IMR-90 (cell line): ENCODE measurements at regions not wholly inside any gene's neighbourhood (a gene's known extent, or its start where the extent isn't known, plus 50 kb on each side); places are given as distances from the start of the nearest gene placed in this dataset.

Source experiments
- ATAC-seq: fragments of 200-7000 bp; cut with Tn5 transposase; 2 replicates; pipeline ENCODE4 v1.9.1; 2020; ENCODE audit warnings: low read depth, mild to moderate bottlenecking, moderate library complexity
- BruUV-seq: library from RNA; stranded (reverse); fragments of 400-500 nt; replicated peaks from 2 replicates; lab custom pipeline; 2021; lab: Mats Ljungman, UMichigan
- CTCF ChIA-PET: fragments of 300-600 bp; formaldehyde crosslinking; extraction: SDS; loops from one replicate; lab custom pipeline; 2021; ENCODE audit warnings: antibody characterized with exemption; lab: Yijun Ruan, JAX
- POLR2A ChIA-PET: fragments of 300-600 bp; sonication (Branson Sonifier 250); formaldehyde crosslinking; loops from one replicate; lab custom pipeline; 2022; ENCODE audit warnings: antibody characterized with exemption; ENCODE audit not compliant: unreplicated experiment; lab: Charles Lee
- DNase-seq: peaks from one replicate; pipeline ENCODE4 v3.0.0; 2013
- H2AFZ ChIP-seq: replicated peaks from 2 replicates; pipeline ENCODE3; 2013; ENCODE audit warnings: low read length, mild to moderate bottlenecking; ENCODE audit not compliant: poor library complexity
- H2AK5ac ChIP-seq: 2 replicates; pipeline ENCODE4 v1.6.1; 2013; ENCODE audit warnings: low read depth, low read length, inconsistent platforms
- H2AK9ac ChIP-seq: replicated peaks from 2 replicates; pipeline ENCODE3; 2013; ENCODE audit warnings: mild to moderate bottlenecking, low read depth, low read length, moderate library complexity; ENCODE audit not compliant: poor library complexity
- H2BK120ac ChIP-seq: 2 replicates; pipeline ENCODE4 v1.6.1; 2013; ENCODE audit warnings: low read depth, low read length, inconsistent platforms
- H2BK15ac ChIP-seq: 3 replicates; pipeline ENCODE4 v1.6.1; 2013; ENCODE audit warnings: low read depth, low read length, inconsistent platforms
- H2BK20ac ChIP-seq: 2 replicates; pipeline ENCODE4 v1.6.1; 2013; ENCODE audit warnings: low read depth, mild to moderate bottlenecking, inconsistent platforms, low read length, moderate library complexity
- H2BK5ac ChIP-seq: 2 replicates; pipeline ENCODE4 v1.6.1; 2013; ENCODE audit warnings: mild to moderate bottlenecking, low read depth, low read length, inconsistent platforms; ENCODE audit not compliant: poor library complexity, severe bottlenecking
- H3K14ac ChIP-seq: replicated peaks from 2 replicates; pipeline ENCODE4 v1.6.1; 2013; ENCODE audit warnings: low read depth, low read length, inconsistent platforms
- H3K18ac ChIP-seq: 2 replicates; pipeline ENCODE4 v1.6.1; 2013; ENCODE audit warnings: low read depth, low read length, control low read depth
- H3K23ac ChIP-seq: 2 replicates; pipeline ENCODE4 v1.6.1; 2013; ENCODE audit warnings: low read depth, low read length, inconsistent platforms
- H3K27ac ChIP-seq: 2 replicates; pipeline ENCODE4 v1.5.1; 2013; ENCODE audit warnings: mild to moderate bottlenecking, control low read depth, low read length; ENCODE audit not compliant: insufficient read depth
- H3K27me3 ChIP-seq: 2 replicates; pipeline ENCODE4 v1.6.1; 2013; ENCODE audit warnings: low read length; ENCODE audit not compliant: control insufficient read depth, insufficient read depth
- H3K36me3 ChIP-seq: 2 replicates; pipeline ENCODE4 v1.6.1; 2013; ENCODE audit warnings: low read length, mixed read lengths; ENCODE audit not compliant: control insufficient read depth, insufficient read depth
- H3K4ac ChIP-seq: 2 replicates; pipeline ENCODE4 v1.6.1; 2013; ENCODE audit warnings: low read depth, low read length, inconsistent platforms
- H3K4me1 ChIP-seq: 2 replicates; pipeline ENCODE4 v1.6.1; 2013; ENCODE audit warnings: low read length, mixed read lengths; ENCODE audit not compliant: control insufficient read depth, insufficient read depth
- H3K4me2 ChIP-seq: 2 replicates; pipeline ENCODE4 v1.6.1; 2013; ENCODE audit warnings: low read depth, mild to moderate bottlenecking, control low read depth, low read length, moderate library complexity
- H3K4me3 ChIP-seq: 2 replicates; pipeline ENCODE4 v1.5.1; 2013; ENCODE audit warnings: low read depth, mild to moderate bottlenecking, control low read depth, low read length, moderate library complexity; ENCODE audit not compliant: insufficient read depth
- H3K56ac ChIP-seq: 2 replicates; pipeline ENCODE4 v1.6.1; 2013; ENCODE audit warnings: low read length, inconsistent platforms; ENCODE audit not compliant: insufficient read depth; ENCODE audit errors: extremely low read depth
- H3K79me1 ChIP-seq, 2 experiments: 2 replicates each; pipeline ENCODE4 v1.6.1; 2013; ENCODE audit warnings: low read length in 2 of 2, inconsistent platforms in 1 of 2, low read depth in 1 of 2
- H3K9ac ChIP-seq: 2 replicates; pipeline ENCODE4 v1.6.1; 2013; ENCODE audit warnings: low read depth, low read length, control low read depth
- H3K9me1 ChIP-seq: 2 replicates; pipeline ENCODE4 v1.6.1; 2013; ENCODE audit warnings: low read length, inconsistent platforms; ENCODE audit not compliant: insufficient read depth
- H3K9me3 ChIP-seq: 2 replicates; pipeline ENCODE4 v1.6.1; 2013; ENCODE audit warnings: low read length; ENCODE audit not compliant: control insufficient read depth, insufficient read depth
- H4K20me1 ChIP-seq: 2 replicates; pipeline ENCODE4 v1.6.1; 2013; ENCODE audit warnings: low read length, inconsistent platforms; ENCODE audit not compliant: insufficient read depth
- H4K5ac ChIP-seq: 2 replicates; pipeline ENCODE4 v1.6.1; 2013; ENCODE audit warnings: mild to moderate bottlenecking, low read depth, low read length, control low read depth
- H4K8ac ChIP-seq, 2 experiments: 2 replicates each; pipeline ENCODE4 v1.6.1; 2013; ENCODE audit warnings: low read depth in 2 of 2, low read length in 2 of 2, control low read depth in 1 of 2, inconsistent platforms in 1 of 2
- H4K91ac ChIP-seq: 2 replicates; pipeline ENCODE4 v1.6.1; 2013; ENCODE audit warnings: low read depth, low read length, inconsistent platforms; ENCODE audit not compliant: insufficient read depth
- BHLHE40 ChIP-seq: fragments of 150-350 bp; IDR thresholded peaks from 2 replicates; pipeline ENCODE4 v1.6.1; 2016; ENCODE audit warnings: mild to moderate bottlenecking, low read depth, low read length
- CEBPB ChIP-seq: IDR thresholded peaks from 2 replicates; pipeline ENCODE4 v1.6.1; 2012; ENCODE audit warnings: low read depth, low read length, improper control_type of control experiment
- CHD1 ChIP-seq: IDR thresholded peaks from 2 replicates; pipeline ENCODE4 v1.6.1; 2012; ENCODE audit warnings: low read depth, low read length, improper control_type of control experiment
- MAFK ChIP-seq: IDR thresholded peaks from 2 replicates; pipeline ENCODE4 v1.6.1; 2012; ENCODE audit warnings: low read depth, low read length, improper control_type of control experiment
- MAZ ChIP-seq: IDR thresholded peaks from 2 replicates; pipeline ENCODE4 v1.6.1; 2012; ENCODE audit warnings: low read depth, mild to moderate bottlenecking, low read length, improper control_type of control experiment, moderate library complexity, borderline replicate concordance
- MXI1 ChIP-seq: IDR thresholded peaks from 2 replicates; pipeline ENCODE4 v1.6.1; 2012; ENCODE audit warnings: low read depth, mild to moderate bottlenecking, low read length, moderate library complexity, borderline replicate concordance
- NFE2L2 ChIP-seq: fragments of 150-350 bp; IDR thresholded peaks from 2 replicates; pipeline ENCODE4 v1.6.1; 2016; ENCODE audit warnings: low read depth, mild to moderate bottlenecking, low read length
- RAD21 ChIP-seq: IDR thresholded peaks from 2 replicates; pipeline ENCODE4 v1.6.1; 2012; ENCODE audit warnings: low read length, improper control_type of control experiment
- RCOR1 ChIP-seq: IDR thresholded peaks from 2 replicates; pipeline ENCODE4 v1.6.1; 2012; ENCODE audit warnings: mild to moderate bottlenecking, low read length, improper control_type of control experiment; ENCODE audit not compliant: insufficient replicate concordance
- RFX5 ChIP-seq: IDR thresholded peaks from 2 replicates; pipeline ENCODE4 v1.8.0; 2012; ENCODE audit warnings: low read depth, mild to moderate bottlenecking, low read length, moderate library complexity
- SMC3 ChIP-seq: fragments of 150-350 bp; IDR thresholded peaks from 2 replicates; pipeline ENCODE4 v1.6.1; 2016; ENCODE audit warnings: low read depth, mild to moderate bottlenecking, antibody characterized with exemption, low read length, moderate library complexity
- WGBS, 2 experiments: methylation state at CpG; one replicate each; pipeline versions ENCODE4 v1.1.5 to v1.1.7; 2013; ENCODE audit warnings: missing lambda C conversion rate in 2 of 2; ENCODE audit not compliant: insufficient read length in 1 of 2; ENCODE audit errors: extremely low coverage in 2 of 2; 5-methylcytosine and 5-hydroxymethylcytosine counted together
- dilution Hi-C: fragments of 300-500 bp; cut with HindIII; formaldehyde crosslinking; loops from one replicate; pipeline ENCODE4 v1.14.3; 2018; ENCODE audit warnings: low sequenced_read_pairs; ENCODE audit not compliant: unreplicated experiment
- in situ Hi-C: fragments of 300-500 bp; cut with MboI; formaldehyde crosslinking; loops from 3 replicates; pipeline ENCODE4 v1.14.3; 2019; ENCODE audit warnings: low sequenced_read_pairs, inconsistent platforms, mixed read lengths
- intact Hi-C: fragments of 100-400 bp; cut with micrococcal nuclease; formaldehyde crosslinking; loops from 2 replicates; pipeline ENCODE4 v1.10.0; 2022
- TF ChIP-seq, protein P1 (sequence below): conservative IDR thresholded peaks from 2 replicates; pipeline ENCODE4 v1.5.1; 2012; ENCODE audit warnings: mild to moderate bottlenecking, low read depth, low read length, improper control_type of control experiment
- TF ChIP-seq, protein P2 (sequence below): fragments of 150-350 bp; IDR thresholded peaks from 2 replicates; pipeline ENCODE4 v1.6.1; 2017; ENCODE audit warnings: mild to moderate bottlenecking, antibody characterized with exemption, low read length, low read depth

GRCh38 chr10:78292982-78293865, 259.6 kb downstream of the RPS24 start:
- no peak overlapping the region for H3K23ac ChIP-seq
- peak; percentile 79 for ATAC-seq
- H3K18ac ChIP-seq: no peak overlapping the region
- H3K4me1 ChIP-seq: peaks cover 6% of the 10 kb centered on the region; the same call in 1 of the 2 replicates
- no peak overlapping the region for H2BK5ac ChIP-seq
- no TSS peak for BruUV-seq
- no peak overlapping the region for H3K4ac ChIP-seq
- H3K9me1 ChIP-seq: no peaks in the 10 kb centered on the region
- no peak overlapping the region for H3K27ac ChIP-seq
- no peaks in the 10 kb centered on the region for H3K79me1 ChIP-seq
- no peaks in the 10 kb centered on the region for H3K9me3 ChIP-seq
- in situ Hi-C loops: no loop called here
- no peak overlapping the region for H3K56ac ChIP-seq
- no peak overlapping the region for H2BK120ac ChIP-seq
- peak overlapping the region; percentile 52 for H2AFZ ChIP-seq
- intact Hi-C loops: no loop called here
- H3K9ac ChIP-seq: no peak overlapping the region
- H4K8ac ChIP-seq: no peak overlapping the region
- 60% methylated on average over 1 of the region's 11 CpGs; no CpG with 5 or more reads in 1 of the 2 experiments for WGBS, 2 experiments
- H3K4me2 ChIP-seq: no peak overlapping the region
- peak; percentile 35 for DNase-seq
- H4K91ac ChIP-seq: no peak overlapping the region
- H4K20me1 ChIP-seq: no peaks in the 10 kb centered on the region
- POLR2A ChIA-PET: no interaction called here
- no peak overlapping the region for H2BK15ac ChIP-seq
- no peaks in the 10 kb centered on the region for H3K36me3 ChIP-seq
- no peak for TF ChIP-seq MAFK
- TF ChIP-seq MAZ: no peak
- no peak for TF ChIP-seq RCOR1
- no peak for TF ChIP-seq RFX5
- TF ChIP-seq, protein P1, sequence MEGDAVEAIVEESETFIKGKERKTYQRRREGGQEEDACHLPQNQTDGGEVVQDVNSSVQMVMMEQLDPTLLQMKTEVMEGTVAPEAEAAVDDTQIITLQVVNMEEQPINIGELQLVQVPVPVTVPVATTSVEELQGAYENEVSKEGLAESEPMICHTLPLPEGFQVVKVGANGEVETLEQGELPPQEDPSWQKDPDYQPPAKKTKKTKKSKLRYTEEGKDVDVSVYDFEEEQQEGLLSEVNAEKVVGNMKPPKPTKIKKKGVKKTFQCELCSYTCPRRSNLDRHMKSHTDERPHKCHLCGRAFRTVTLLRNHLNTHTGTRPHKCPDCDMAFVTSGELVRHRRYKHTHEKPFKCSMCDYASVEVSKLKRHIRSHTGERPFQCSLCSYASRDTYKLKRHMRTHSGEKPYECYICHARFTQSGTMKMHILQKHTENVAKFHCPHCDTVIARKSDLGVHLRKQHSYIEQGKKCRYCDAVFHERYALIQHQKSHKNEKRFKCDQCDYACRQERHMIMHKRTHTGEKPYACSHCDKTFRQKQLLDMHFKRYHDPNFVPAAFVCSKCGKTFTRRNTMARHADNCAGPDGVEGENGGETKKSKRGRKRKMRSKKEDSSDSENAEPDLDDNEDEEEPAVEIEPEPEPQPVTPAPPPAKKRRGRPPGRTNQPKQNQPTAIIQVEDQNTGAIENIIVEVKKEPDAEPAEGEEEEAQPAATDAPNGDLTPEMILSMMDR: no peak
- TF ChIP-seq MXI1: no peak
- TF ChIP-seq NFE2L2: no peak
- TF ChIP-seq, protein P2, sequence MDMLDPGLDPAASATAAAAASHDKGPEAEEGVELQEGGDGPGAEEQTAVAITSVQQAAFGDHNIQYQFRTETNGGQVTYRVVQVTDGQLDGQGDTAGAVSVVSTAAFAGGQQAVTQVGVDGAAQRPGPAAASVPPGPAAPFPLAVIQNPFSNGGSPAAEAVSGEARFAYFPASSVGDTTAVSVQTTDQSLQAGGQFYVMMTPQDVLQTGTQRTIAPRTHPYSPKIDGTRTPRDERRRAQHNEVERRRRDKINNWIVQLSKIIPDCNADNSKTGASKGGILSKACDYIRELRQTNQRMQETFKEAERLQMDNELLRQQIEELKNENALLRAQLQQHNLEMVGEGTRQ: no peak
- TF ChIP-seq CHD1: no peak
- TF ChIP-seq SMC3: no peak
- no peak for TF ChIP-seq CEBPB
- no peak for TF ChIP-seq BHLHE40
- TF ChIP-seq RAD21: no peak
- 0 out of 2 replicates have a peak overlapping the region, but pooled peaks have one; percentile 27 for H3K14ac ChIP-seq
- H2AK9ac ChIP-seq: peak overlapping the region; percentile 71
- H2AK5ac ChIP-seq: no peak overlapping the region
- CTCF ChIA-PET: no interaction called here
- H4K5ac ChIP-seq: no peak overlapping the region
- H3K4me3 ChIP-seq: no peak overlapping the region
- no peak overlapping the region for H2BK20ac ChIP-seq
- H3K27me3 ChIP-seq: no peaks in the 10 kb centered on the region
- dilution Hi-C loops: no loop called here
